ENCODE measurements at regions not wholly inside any gene's neighbourhood (a gene's known extent, or its start where the extent isn't known, plus 50 kb on each side); places are given as distances from the start of the nearest gene placed in this dataset.

GRCh38 chr11:33646629-33647028 is 54.0 kb downstream of the C11orf91 start:
- H4K5ac ChIP-seq (ENCODE audit: insufficient read length, low read depth, low read length) = no peak overlapping the region
- no peak overlapping the region for H4K8ac ChIP-seq (replicated peaks; ENCODE audit: insufficient read length, low read depth, low read length)
- H3K79me2 ChIP-seq (ENCODE audit: insufficient read depth, low read length) = no peaks in the 10 kb centered on the region
- TF ChIP-seq, protein P1, sequence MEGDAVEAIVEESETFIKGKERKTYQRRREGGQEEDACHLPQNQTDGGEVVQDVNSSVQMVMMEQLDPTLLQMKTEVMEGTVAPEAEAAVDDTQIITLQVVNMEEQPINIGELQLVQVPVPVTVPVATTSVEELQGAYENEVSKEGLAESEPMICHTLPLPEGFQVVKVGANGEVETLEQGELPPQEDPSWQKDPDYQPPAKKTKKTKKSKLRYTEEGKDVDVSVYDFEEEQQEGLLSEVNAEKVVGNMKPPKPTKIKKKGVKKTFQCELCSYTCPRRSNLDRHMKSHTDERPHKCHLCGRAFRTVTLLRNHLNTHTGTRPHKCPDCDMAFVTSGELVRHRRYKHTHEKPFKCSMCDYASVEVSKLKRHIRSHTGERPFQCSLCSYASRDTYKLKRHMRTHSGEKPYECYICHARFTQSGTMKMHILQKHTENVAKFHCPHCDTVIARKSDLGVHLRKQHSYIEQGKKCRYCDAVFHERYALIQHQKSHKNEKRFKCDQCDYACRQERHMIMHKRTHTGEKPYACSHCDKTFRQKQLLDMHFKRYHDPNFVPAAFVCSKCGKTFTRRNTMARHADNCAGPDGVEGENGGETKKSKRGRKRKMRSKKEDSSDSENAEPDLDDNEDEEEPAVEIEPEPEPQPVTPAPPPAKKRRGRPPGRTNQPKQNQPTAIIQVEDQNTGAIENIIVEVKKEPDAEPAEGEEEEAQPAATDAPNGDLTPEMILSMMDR (conservative IDR thresholded peaks at IDR 0.05) = no peak
- no peaks in the 10 kb centered on the region for H3K79me1 ChIP-seq (ENCODE audit: insufficient read depth, low read depth, low read length, poor library complexity, severe bottlenecking)
- no CpG with 5 or more reads among the region's 3 CpGs for WGBS (ENCODE audit: extremely low coverage, insufficient read length, low lambda C conversion rate)
- no peak overlapping the region for H4K91ac ChIP-seq (ENCODE audit: insufficient read length, low read depth, low read length)
- H2BK20ac ChIP-seq (ENCODE audit: low read depth, low read length, poor library complexity, severe bottlenecking) = no peak overlapping the region
- H3K9ac ChIP-seq (ENCODE audit: extremely low read depth, insufficient read length, low read length) = no peak overlapping the region
- no peaks in the 10 kb centered on the region for H3K9me3 Mint-ChIP-seq
- no peak overlapping the region for H2BK5ac ChIP-seq (ENCODE audit: insufficient read length, low read length)
- no peaks in the 10 kb centered on the region for H3K36me3 Mint-ChIP-seq (ENCODE audit: insufficient read depth in 1 of 3, low read depth in 3 of 3)
- H3K23ac ChIP-seq (ENCODE audit: insufficient read length, low read depth, low read length) = no peak overlapping the region
- no peak overlapping the region for H3K4ac ChIP-seq (ENCODE audit: low read depth, low read length)
- no peak overlapping the region for H2BK120ac ChIP-seq (ENCODE audit: low read depth, low read length, poor library complexity, severe bottlenecking)
- H3K27ac ChIP-seq (ENCODE audit: insufficient read length, low read depth, low read length) = no peak overlapping the region
- H3K56ac ChIP-seq (ENCODE audit: insufficient read length, low read depth, low read length) = no peak overlapping the region
- no peaks in the 10 kb centered on the region for H3K4me1 ChIP-seq (ENCODE audit: insufficient read depth, low read length)
- no peak overlapping the region for H3K14ac ChIP-seq (ENCODE audit: insufficient read depth, low read length)
- no peak overlapping the region for H2BK15ac ChIP-seq (ENCODE audit: low read depth, low read length)
- peaks cover 7 to 11% of the 10 kb centered on the region in 2 experiments; a peak in 3 of 4 replicates for H3K4me1 Mint-ChIP-seq
- no peak overlapping the region for H2AFZ ChIP-seq (ENCODE audit: low read length)
- no peaks in the 10 kb centered on the region for H3K27me3 ChIP-seq (ENCODE audit: insufficient read depth, low read length)
- no peak overlapping the region for H3K27ac Mint-ChIP-seq
- no peak for DNase-seq
- no peak overlapping the region for H2BK12ac ChIP-seq (ENCODE audit: insufficient read length, low read depth, low read length)
- H2AK5ac ChIP-seq (ENCODE audit: insufficient read length, low read length) = no peak overlapping the region
- no peak overlapping the region for H3K18ac ChIP-seq (ENCODE audit: insufficient read length, low read depth, low read length)
- H3K27me3 Mint-ChIP-seq (ENCODE audit: low read depth) = no peaks in the 10 kb centered on the region; the same call in 1 of the 2 replicates
- no peaks in the 10 kb centered on the region for H3K9me3 ChIP-seq (ENCODE audit: control insufficient read depth, low read depth, low read length)
- H4K20me1 ChIP-seq (ENCODE audit: control insufficient read depth, insufficient read depth, insufficient read length) = no peaks in the 10 kb centered on the region
- no peak overlapping the region for H3K4me2 ChIP-seq (ENCODE audit: insufficient read depth, insufficient read length, low read length)
- H3K4me3 Mint-ChIP-seq = no peak overlapping the region
- H3K23me2 ChIP-seq (ENCODE audit: insufficient read length, low read depth, low read length, poor library complexity, severe bottlenecking) = no peaks in the 10 kb centered on the region
- no peak overlapping the region for H3T11ph ChIP-seq (ENCODE audit: low read length)
